Mononuclear cell (primary cell): ENCODE measurements at regions not wholly inside any gene's neighbourhood (a gene's known extent, or its start where the extent isn't known, plus 50 kb on each side); places are given as distances from the start of the nearest gene placed in this dataset.
"Not testable (repeated sequence)": the region's sequence is repeated elsewhere in the genome, so short reads cannot be mapped to it uniquely, and the experiment has no call there.

Experiments used
- H3K27me3 ChIP-seq: 2 replicates; pipeline ENCODE4 v1.6.0; 2011; ENCODE audit warnings: low read length, control low read depth; ENCODE audit not compliant: insufficient read depth
- H3K4me1 ChIP-seq: 2 replicates; pipeline ENCODE4 v1.5.1; 2011; ENCODE audit warnings: mild to moderate bottlenecking, low read length, control low read depth; ENCODE audit not compliant: insufficient read depth
- H3K4me3 ChIP-seq: 2 replicates; pipeline ENCODE4 v1.5.1; 2011; ENCODE audit warnings: mild to moderate bottlenecking, low read length, moderate library complexity
- H3K9me3 ChIP-seq: 2 replicates; pipeline ENCODE4 v1.5.1; 2011; ENCODE audit warnings: low read depth, mild to moderate bottlenecking, control low read depth, low read length

DNA sequence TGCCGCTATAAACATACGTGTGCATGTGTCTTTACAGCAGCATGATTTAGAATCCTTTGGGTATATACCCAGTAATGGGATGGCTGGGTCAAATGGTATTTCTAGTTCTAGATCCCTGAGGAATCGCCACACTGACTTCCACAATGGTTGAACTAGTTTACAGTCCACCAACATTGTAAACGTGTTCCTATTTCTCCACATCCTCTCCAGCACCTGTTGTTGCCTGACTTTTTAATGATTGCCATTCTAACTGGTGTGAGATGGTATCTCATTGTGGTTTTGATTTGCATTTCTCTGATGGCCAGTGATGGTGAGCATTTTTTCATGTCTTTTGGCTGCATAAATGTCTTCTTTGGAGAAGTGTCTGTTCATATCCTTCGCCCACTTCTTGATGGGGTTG is 121.1 kb downstream of the CRYBB2 start:
- not testable (repeated sequence) for H3K9me3 ChIP-seq

DNA sequence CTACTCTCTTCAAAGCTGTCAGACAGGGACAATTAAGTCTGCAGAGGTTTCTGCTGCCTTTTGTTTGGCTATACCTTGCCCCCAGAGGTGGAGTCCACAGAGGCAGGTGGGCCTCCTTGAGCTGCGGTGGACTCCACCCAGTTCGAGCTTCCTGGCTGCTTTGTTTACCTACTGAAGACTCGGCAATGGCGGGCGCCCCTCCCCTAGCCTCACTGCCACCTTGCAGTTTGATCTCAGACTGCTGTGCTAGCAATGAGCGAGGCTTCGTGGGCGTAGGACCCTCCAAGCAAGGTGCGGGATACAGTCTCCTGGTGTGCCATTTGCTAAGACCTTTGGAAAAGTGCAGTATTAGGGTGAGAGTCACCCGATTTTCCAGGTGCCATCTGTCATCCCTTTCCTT is 124.9 kb downstream of the CRYBB2 start:
- not testable (repeated sequence) for H3K4me1 ChIP-seq, H3K9me3 ChIP-seq, H3K27me3 ChIP-seq, H3K4me3 ChIP-seq

More for the DNA sequence above, 121.1 kb downstream of the CRYBB2 start:
- not testable (repeated sequence) for H3K4me3 ChIP-seq, H3K4me1 ChIP-seq, H3K27me3 ChIP-seq

- H3K4me1 ChIP-seq = no peaks in the 10 kb centered on the region
- no peak overlapping the region for H3K4me3 ChIP-seq
- no peaks in the 10 kb centered on the region for H3K9me3 ChIP-seq
- H3K27me3 ChIP-seq = no peaks in the 10 kb centered on the region
These were observed 127.7 kb downstream of the CRYBB2 start for GRCh38 chr22:25346859-25347751.

DNA sequence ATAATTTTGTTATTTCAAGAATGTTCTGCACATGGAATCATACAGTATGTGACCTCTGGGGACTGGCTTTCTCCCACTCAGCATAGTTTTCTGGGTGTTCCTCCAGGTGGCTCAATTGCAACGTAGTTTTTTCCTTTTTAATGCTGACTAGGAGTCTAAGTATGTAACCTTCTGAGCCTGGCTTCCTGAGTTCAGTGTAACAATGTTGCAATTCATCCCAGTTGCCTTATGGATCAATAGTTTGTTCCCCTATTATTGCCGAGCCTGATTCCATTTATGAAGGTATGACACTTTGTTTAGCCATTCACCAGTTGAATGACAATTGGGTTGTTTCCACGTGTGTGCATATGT is 128.3 kb downstream of the CRYBB2 start:
- H3K27me3 ChIP-seq = no peaks in the 10 kb centered on the region
- H3K9me3 ChIP-seq = no peaks in the 10 kb centered on the region
- H3K4me3 ChIP-seq = no peak overlapping the region
- no peaks in the 10 kb centered on the region for H3K4me1 ChIP-seq

DNA sequence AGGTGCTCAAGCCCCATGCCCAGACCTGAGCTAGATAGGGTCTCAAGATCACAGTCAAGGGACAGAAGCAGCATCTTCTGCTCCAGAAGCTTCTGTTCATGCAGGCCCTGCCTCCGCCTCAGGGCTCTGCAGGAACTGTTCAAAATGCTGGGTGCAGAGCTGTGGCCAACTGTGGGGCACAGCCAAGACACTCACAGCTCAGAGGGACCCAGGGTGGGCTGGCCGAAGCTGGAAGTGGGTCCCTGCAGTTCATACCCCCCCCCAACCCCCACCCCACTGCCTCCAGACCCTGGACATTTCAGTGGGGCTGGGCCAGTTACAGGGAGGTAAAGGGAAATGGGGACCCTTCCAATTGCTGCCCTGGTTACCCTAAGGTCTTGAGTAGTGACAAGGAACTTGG is 129.0 kb downstream of the CRYBB2 start:
- Histone ChIP-seq H3K9me3 (no peaks in the 10 kb centered on the region), H3K27me3 (no peaks in the 10 kb centered on the region), H3K4me1 (no peaks in the 10 kb centered on the region), H3K4me3 (no peak overlapping the region)

DNA sequence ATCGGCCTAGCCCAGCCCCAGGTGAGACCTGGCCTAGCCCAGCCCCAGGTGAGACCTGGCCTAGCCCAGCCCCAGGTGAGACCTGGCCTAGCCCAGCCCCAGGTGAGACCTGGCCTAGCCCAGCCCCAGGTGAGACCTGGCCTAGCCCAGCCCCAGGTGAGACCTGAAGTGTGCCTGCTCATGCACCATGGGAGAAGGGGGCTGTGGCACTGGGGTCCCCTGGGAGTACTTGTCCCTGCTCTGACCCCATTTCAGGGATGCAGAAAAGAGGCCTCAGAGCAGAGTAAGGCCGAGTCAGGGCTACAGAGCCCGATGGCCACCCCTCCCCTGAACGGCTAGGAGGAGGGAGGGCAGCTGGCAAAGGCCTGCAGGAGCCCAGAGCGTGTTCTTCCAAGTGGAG is 129.6 kb downstream of the CRYBB2 start:
- not testable (repeated sequence) for H3K9me3 ChIP-seq, H3K4me3 ChIP-seq, H3K4me1 ChIP-seq, H3K27me3 ChIP-seq

DNA sequence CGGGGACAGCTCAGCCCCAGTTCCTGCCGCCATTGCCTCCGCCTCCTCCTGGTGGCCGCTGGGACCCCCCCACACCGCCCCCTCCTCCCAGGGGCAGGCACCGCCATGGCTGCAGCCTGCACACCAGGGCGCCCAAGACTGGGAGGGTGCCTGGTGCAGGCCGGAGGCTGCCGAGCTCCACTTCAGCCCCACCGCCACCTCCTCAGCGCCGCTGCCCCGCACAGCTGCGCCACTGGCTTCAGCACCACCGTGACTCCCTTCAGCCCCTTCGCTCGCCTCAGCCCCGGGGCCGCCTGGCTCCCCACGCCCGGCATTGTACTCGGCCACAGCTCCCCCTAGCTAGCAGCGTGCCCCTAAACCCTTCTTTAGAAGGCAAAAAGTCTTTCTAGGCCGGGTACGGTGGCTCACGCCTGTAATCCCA is 131.1 kb downstream of the CRYBB2 start:
- Histone ChIP-seq H3K4me3 (no peak overlapping the region), H3K27me3 (no peaks in the 10 kb centered on the region), H3K4me1 (no peaks in the 10 kb centered on the region), H3K9me3 (no peaks in the 10 kb centered on the region)

- Histone ChIP-seq H3K9me3 (no peaks in the 10 kb centered on the region), H3K27me3 (no peaks in the 10 kb centered on the region), H3K4me3 (no peak overlapping the region), H3K4me1 (no peaks in the 10 kb centered on the region)
These were observed 132.3 kb downstream of the CRYBB2 start for GRCh38 chr22:25351631-25352293.

- H3K4me3 ChIP-seq = no peak overlapping the region
- H3K27me3 ChIP-seq = no peaks in the 10 kb centered on the region
- no peaks in the 10 kb centered on the region for H3K4me1 ChIP-seq
- H3K9me3 ChIP-seq = no peaks in the 10 kb centered on the region
These were observed 132.8 kb downstream of the CRYBB2 start for GRCh38 chr22:25352294-25352680.

DNA sequence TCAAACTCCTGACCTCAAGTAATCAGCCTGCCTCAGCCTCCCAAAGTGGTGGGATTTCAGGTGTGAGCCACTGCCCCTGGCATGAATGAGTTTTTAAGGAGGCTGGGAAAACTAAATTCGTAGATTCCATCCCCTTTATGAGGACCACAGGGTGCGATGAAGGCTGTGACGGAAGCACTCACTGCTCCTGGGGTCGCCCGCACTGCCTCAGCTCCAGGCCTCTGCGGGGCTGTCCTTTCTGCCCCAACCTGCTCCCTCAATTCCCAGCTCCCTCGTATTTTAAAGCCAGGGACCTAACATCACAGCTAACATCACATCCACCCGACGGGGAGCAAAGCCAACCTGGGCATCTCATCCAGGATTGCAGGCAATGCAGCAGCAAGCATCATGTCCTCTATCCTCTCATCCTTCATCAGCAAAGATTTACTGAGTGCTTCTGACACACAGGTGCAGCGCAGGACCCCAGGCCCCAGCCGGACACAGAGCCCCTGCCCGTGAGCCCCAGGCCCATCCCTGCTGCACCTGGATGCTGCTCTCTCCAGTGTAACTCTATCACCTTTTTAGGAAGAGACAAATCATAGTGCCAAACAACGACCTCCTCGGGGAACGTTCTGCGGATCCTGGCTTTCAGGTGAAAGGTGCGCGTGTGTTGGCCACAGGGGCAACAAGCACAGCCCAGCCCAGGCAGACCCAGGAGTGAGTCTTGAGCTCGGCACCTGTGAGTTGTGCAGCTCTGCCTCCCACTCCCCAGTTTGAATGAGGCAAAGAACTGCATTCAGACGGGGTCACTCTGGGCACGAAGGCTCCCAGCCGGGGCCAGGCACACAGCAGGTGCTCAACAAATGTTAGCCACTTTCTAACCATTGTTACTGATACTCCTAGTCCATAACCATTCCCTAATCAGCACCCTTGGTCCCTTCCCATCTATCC is 134.3 kb downstream of the CRYBB2 start:
- H3K9me3 ChIP-seq = no peaks in the 10 kb centered on the region
- H3K4me1 ChIP-seq = no peaks in the 10 kb centered on the region
- H3K27me3 ChIP-seq = no peaks in the 10 kb centered on the region
- no peak overlapping the region for H3K4me3 ChIP-seq

DNA sequence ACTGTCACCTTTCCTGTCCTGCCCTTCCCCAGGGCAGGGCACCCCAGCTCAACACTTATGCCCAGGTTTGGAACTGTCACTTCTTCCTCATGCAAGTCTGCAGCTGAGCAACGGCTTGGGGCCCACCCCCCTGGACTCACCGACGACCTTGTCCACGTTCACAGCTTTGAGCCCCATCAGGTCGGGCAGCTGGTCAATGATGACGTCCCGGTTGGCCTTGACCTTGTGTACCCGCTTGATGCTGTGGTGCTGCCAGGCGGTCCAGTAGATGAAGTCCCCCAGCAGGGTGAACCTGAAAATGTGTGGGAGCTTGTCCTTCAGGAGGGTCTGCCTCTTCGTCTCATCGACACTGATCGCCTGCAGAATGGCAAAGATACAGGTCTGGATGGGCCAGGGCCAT is 135.0 kb downstream of the CRYBB2 start:
- H3K27me3 ChIP-seq = no peaks in the 10 kb centered on the region
- no peaks in the 10 kb centered on the region for H3K9me3 ChIP-seq
- no peaks in the 10 kb centered on the region for H3K4me1 ChIP-seq
- no peak overlapping the region for H3K4me3 ChIP-seq

GRCh38 chr22:25357132-25357455 is 137.7 kb downstream of the CRYBB2 start:
- H3K4me1 ChIP-seq = no peaks in the 10 kb centered on the region
- no peak overlapping the region for H3K4me3 ChIP-seq
- H3K27me3 ChIP-seq = no peaks in the 10 kb centered on the region
- H3K9me3 ChIP-seq = no peaks in the 10 kb centered on the region

- no peaks in the 10 kb centered on the region for H3K4me1 ChIP-seq
- no peak overlapping the region for H3K4me3 ChIP-seq
- no peaks in the 10 kb centered on the region for H3K9me3 ChIP-seq
- no peaks in the 10 kb centered on the region for H3K27me3 ChIP-seq
These were observed 138.4 kb downstream of the CRYBB2 start for GRCh38 chr22:25357606-25358420.

DNA sequence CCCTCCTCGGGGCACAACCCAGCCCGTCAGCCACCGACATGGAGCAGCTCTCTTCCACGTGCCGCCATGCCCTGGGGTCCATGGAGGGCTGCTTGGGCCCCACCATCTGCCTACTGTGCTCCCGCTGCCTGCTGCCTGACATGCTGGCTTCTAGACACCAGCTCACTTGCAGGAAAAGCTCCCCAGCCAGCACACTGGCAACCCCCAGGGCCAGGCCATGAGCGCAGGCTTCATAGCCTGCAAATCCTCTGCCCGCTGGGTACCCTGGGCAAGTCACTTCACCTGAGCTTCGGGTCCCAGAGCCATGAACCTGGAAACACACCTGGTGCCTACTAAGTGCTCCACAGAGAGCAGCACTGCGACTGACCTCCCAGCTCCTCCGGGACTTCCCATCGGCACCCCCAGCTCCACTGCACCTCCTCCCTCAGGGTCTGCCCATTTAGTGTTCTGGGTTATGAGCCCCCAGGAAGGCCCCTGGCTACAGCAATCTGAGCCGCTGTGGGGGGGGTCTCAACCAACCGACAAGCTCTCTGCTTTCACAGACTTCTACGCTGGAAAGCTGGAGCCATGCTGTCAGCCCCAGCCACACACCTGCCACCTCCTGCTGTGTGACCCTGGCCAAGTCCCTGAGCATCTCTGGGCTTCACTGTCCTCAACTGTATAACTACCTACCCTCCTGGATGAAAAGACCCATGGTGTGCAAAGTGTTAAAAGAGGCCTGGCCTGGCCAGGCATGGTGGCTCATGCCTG is 139.2 kb downstream of the CRYBB2 start:
- no peaks in the 10 kb centered on the region for H3K9me3 ChIP-seq
- no peaks in the 10 kb centered on the region for H3K27me3 ChIP-seq
- no peaks in the 10 kb centered on the region for H3K4me1 ChIP-seq
- H3K4me3 ChIP-seq = no peak overlapping the region
